ENCODE measurements at regions not wholly inside any gene's neighbourhood (a gene's known extent, or its start where the extent isn't known, plus 50 kb on each side); places are given as distances from the start of the nearest gene placed in this dataset.

GRCh38 chr7:121520911-121521310, 124.8 kb upstream of the FAM3C start:
- DNase-seq (ENCODE audit: low read depth in 1 of 2, low spot score in 1 of 2) (no peak), ATAC-seq (no peak), FAIRE-seq (no peak)
- POLR2A ChIA-PET, result no interaction called here
- TF ChIP-seq PBX3 (IDR thresholded peaks at IDR 0.05), result no peak
- TF ChIP-seq POLR2A (IDR thresholded peaks at IDR 0.05; ENCODE audit: low read length), result no peak
- no peak for TF ChIP-seq HDAC2 (IDR thresholded peaks at IDR 0.05)
- no peak for TF ChIP-seq USF2 (IDR thresholded peaks at IDR 0.05)
- TF ChIP-seq POLR2AphosphoS2 (conservative IDR thresholded peaks at IDR 0.05; ENCODE audit: low read length), result no peak
- no peak for TF ChIP-seq FOSL2 (IDR thresholded peaks at IDR 0.05)
- no peak for TF ChIP-seq FOSL2 (CRISPR knock-in tag; IDR thresholded peaks at IDR 0.05)
- no peak for TF ChIP-seq ZNF302 (CRISPR knock-in tag; IDR thresholded peaks at IDR 0.05)
- no peak for TF ChIP-seq SREBF2 (IDR thresholded peaks at IDR 0.05)
- no peak for TF ChIP-seq CTCF (IDR thresholded peaks at IDR 0.05)
- no peak for TF ChIP-seq TFCP2L1 (CRISPR knock-in tag; IDR thresholded peaks at IDR 0.05)
- no peak for TF ChIP-seq RCOR1 (IDR thresholded peaks at IDR 0.05; ENCODE audit: low read depth, low read length)
- no peak for TF ChIP-seq HEYL (CRISPR knock-in tag; IDR thresholded peaks at IDR 0.05)
- no peak for TF ChIP-seq KDM1A (IDR thresholded peaks at IDR 0.05; ENCODE audit: low read depth)
- TF ChIP-seq FOXS1 (CRISPR knock-in tag; IDR thresholded peaks at IDR 0.05), result no peak
- WGBS (ENCODE audit: missing lambda C conversion rate), result 5% methylated on average over 1 of the region's 1 CpG
- Histone ChIP-seq H3K4me3 (no peak overlapping the region), H3K9me3 (no peaks in the 10 kb centered on the region), H3K4me1 (no peaks in the 10 kb centered on the region), H3K4me2 (no peak overlapping the region), H3K27ac (no peak overlapping the region)
- CTCF ChIA-PET, result no interaction called here

GRCh38 chr7:121519548-121520521, 123.7 kb upstream of the FAM3C start:
- DNase-seq (ENCODE audit: low read depth in 1 of 2, low spot score in 1 of 2) (no peak), ATAC-seq (no peak)
- CTCF ChIA-PET, result no interaction called here

GRCh38 chr7:121517591-121517990, 121.5 kb upstream of the FAM3C start:
- H3K4me2 ChIP-seq, result no peak overlapping the region
- no peaks in the 10 kb centered on the region for H3K9me3 ChIP-seq
- CTCF ChIA-PET, result interaction anchor here (1.1 kb wide), 1 partner anchor 121 kb away, joined by 3 read pairs; the partner anchor contains the start of gene FAM3C
- TF ChIP-seq HDAC2 (IDR thresholded peaks at IDR 0.05) (no peak), GATA3 (IDR thresholded peaks at IDR 0.05; ENCODE audit: borderline replicate concordance) (no peak), PBX3 (IDR thresholded peaks at IDR 0.05) (no peak), ZSCAN20 (CRISPR knock-in tag; IDR thresholded peaks at IDR 0.05) (no peak), REST (IDR thresholded peaks at IDR 0.05) (no peak), TFCP2L1 (CRISPR knock-in tag; IDR thresholded peaks at IDR 0.05) (no peak), RARB (CRISPR knock-in tag; IDR thresholded peaks at IDR 0.05) (no peak), EHMT2 (IDR thresholded peaks at IDR 0.05; ENCODE audit: low read depth) (no peak), NR3C1 (IDR thresholded peaks at IDR 0.05) (no peak)
- 24% methylated on average over 2 of the region's 2 CpGs for WGBS (ENCODE audit: missing lambda C conversion rate)
- H3K4me1 ChIP-seq, result no peaks in the 10 kb centered on the region
- ATAC-seq (no peak), FAIRE-seq (no peak), DNase-seq (ENCODE audit: low read depth in 1 of 2, low spot score in 1 of 2) (no peak)
- no peak overlapping the region for H3K4me3 ChIP-seq
- POLR2A ChIA-PET, result no interaction called here
- no peak overlapping the region for H3K27ac ChIP-seq

More at GRCh38 chr7:121519548-121520521, 123.7 kb upstream of the FAM3C start:
- no peak for TF ChIP-seq E2F6 (IDR thresholded peaks at IDR 0.05; ENCODE audit: borderline replicate concordance, low read depth)
- TF ChIP-seq MAFK (IDR thresholded peaks at IDR 0.05; ENCODE audit: partially characterized antibody), result no peak
- TF ChIP-seq ZNF302 (CRISPR knock-in tag; IDR thresholded peaks at IDR 0.05), result no peak
- no peak for TF ChIP-seq KDM1A (IDR thresholded peaks at IDR 0.05; ENCODE audit: low read depth)
- no peak for TF ChIP-seq CHD2 (IDR thresholded peaks at IDR 0.05; ENCODE audit: low read length, partially characterized antibody)
- FAIRE-seq, result no peak
- H3K4me2 ChIP-seq, result no peak overlapping the region
- H3K27ac ChIP-seq, result no peak overlapping the region
- 52% methylated on average over 10 of the region's 10 CpGs for WGBS (ENCODE audit: missing lambda C conversion rate)
- H3K9me3 ChIP-seq, result no peaks in the 10 kb centered on the region
- H3K4me3 ChIP-seq, result no peak overlapping the region
- H3K4me1 ChIP-seq, result no peaks in the 10 kb centered on the region
- POLR2A ChIA-PET, result no interaction called here
